HG02623 (cell line): ENCODE measurements at regions not wholly inside any gene's neighbourhood (a gene's known extent, or its start where the extent isn't known, plus 50 kb on each side); places are given as distances from the start of the nearest gene placed in this dataset.
A peak's percentile ranks its signal among the peaks of the same experiment; 100 is the strongest.

ENCODE experiments used
- ATAC-seq: cut with Tn5 transposase; IDR thresholded peaks from one replicate; pipeline ENCODE4 v1.9.1; 2021; ENCODE audit warnings: moderate library complexity; ENCODE audit not compliant: unreplicated experiment

- no peak for ATAC-seq
Measured at GRCh38 chr7:142606081-142606480, 143.2 kb upstream of the PRSS1 start.

- no peak for ATAC-seq
Measured at GRCh38 chr7:142604671-142605070, 144.6 kb upstream of the PRSS1 start.

- ATAC-seq, result no peak
Measured at GRCh38 chr7:142603870-142604448, 145.3 kb upstream of the PRSS1 start.

GRCh38 chr7:142602756-142603155 lies 146.5 kb upstream of the PRSS1 start:
- ATAC-seq, result no peak

GRCh38 chr7:142602183-142602582 lies 147.1 kb upstream of the PRSS1 start:
- no peak for ATAC-seq

- ATAC-seq, result no peak
Measured at GRCh38 chr7:142598297-142598696, 151.0 kb upstream of the PRSS1 start.

GRCh38 chr7:142597547-142597946 lies 151.7 kb upstream of the PRSS1 start:
- no peak for ATAC-seq

GRCh38 chr7:142595816-142596516 lies 153.3 kb upstream of the PRSS1 start:
- no peak for ATAC-seq

GRCh38 chr7:142594078-142594477 lies 155.2 kb upstream of the PRSS1 start:
- ATAC-seq, result no peak

- ATAC-seq, result no peak
Measured at GRCh38 chr7:142593106-142593505, 156.2 kb upstream of the PRSS1 start.

- no peak for ATAC-seq
Measured at GRCh38 chr7:142592664-142593063, 156.6 kb upstream of the PRSS1 start.

- no peak for ATAC-seq
Measured at GRCh38 chr7:142592231-142592630, 157.0 kb upstream of the PRSS1 start.

- no peak for ATAC-seq
Measured at GRCh38 chr7:142590830-142591457, 158.3 kb upstream of the PRSS1 start.

- no peak for ATAC-seq
Measured at GRCh38 chr7:142590077-142590476, 159.2 kb upstream of the PRSS1 start.

- ATAC-seq, result peak; percentile 64
Measured at GRCh38 chr7:142587578-142588191, 161.6 kb upstream of the PRSS1 start.

GRCh38 chr7:142586611-142587010 lies 162.7 kb upstream of the PRSS1 start:
- no peak for ATAC-seq

GRCh38 chr7:142585425-142585824 lies 163.8 kb upstream of the PRSS1 start:
- ATAC-seq, result no peak

GRCh38 chr7:142584765-142585164 lies 164.5 kb upstream of the PRSS1 start:
- ATAC-seq, result no peak

GRCh38 chr7:142583446-142583845 lies 165.8 kb upstream of the PRSS1 start:
- peak; percentile 67 for ATAC-seq

- ATAC-seq, result no peak
Measured at GRCh38 chr7:142582351-142582750, 166.9 kb upstream of the PRSS1 start.

GRCh38 chr7:142581341-142581740 lies 167.9 kb upstream of the PRSS1 start:
- peak; percentile 71 for ATAC-seq

GRCh38 chr7:142579946-142580345 lies 169.3 kb upstream of the PRSS1 start:
- ATAC-seq, result no peak
